SK-N-SH (cell line): ENCODE measurements at regions not wholly inside any gene's neighbourhood (a gene's known extent, or its start where the extent isn't known, plus 50 kb on each side); places are given as distances from the start of the nearest gene placed in this dataset.
"Not testable (repeated sequence)": the region's sequence is repeated elsewhere in the genome, so short reads cannot be mapped to it uniquely, and the experiment has no call there.

Experiments used
- CTCF ChIA-PET: fragments of 300-600, 350-600 bp; formaldehyde crosslinking; extraction: SDS; loops from one replicate; lab custom pipeline; 2021; lab: Yijun Ruan, JAX
- POLR2A ChIA-PET: fragments of 350-600 bp; sonication (Branson Sonifier 250); formaldehyde crosslinking; extraction: SDS; loops from one replicate; lab custom pipeline; 2020; ENCODE audit warnings: antibody characterized with exemption, inconsistent platforms; lab: Yijun Ruan, JAX
- DNase-seq: peaks from one replicate; pipeline ENCODE4 v3.0.0; 2012
- H2AFZ ChIP-seq: fragments of 200-600 bp; sonication (generic); 2 replicates; pipeline ENCODE4 v1.8.1; 2016; ENCODE audit warnings: antibody characterized with exemption, mild to moderate bottlenecking, low read depth
- H3F3A ChIP-seq: fragments of 200-600 bp; sonication (generic); replicated peaks from 2 replicates; pipeline ENCODE3; 2016; ENCODE audit warnings: antibody characterized with exemption, mild to moderate bottlenecking; ENCODE audit not compliant: insufficient read depth
- H3K27ac ChIP-seq, 2 experiments: fragments of 200-500 bp in 1 of 2; fragments of 200-600 bp in 1 of 2; sonication (Bioruptor generic) in 1 of 2; sonication (generic), shearing (Covaris generic) in 1 of 2; 2 replicates each; pipeline versions ENCODE4 v1.5.1 to v1.6.1; 2014 to 2016; ENCODE audit warnings: low read depth in 2 of 2, inconsistent platforms in 1 of 2, low read length in 1 of 2, mild to moderate bottlenecking in 1 of 2, mixed read lengths in 1 of 2
- H3K27me3 ChIP-seq: fragments of 200-600 bp; sonication (generic), shearing (Covaris generic); 2 replicates; pipeline ENCODE4 v1.6.1; 2016; ENCODE audit warnings: mixed run types; ENCODE audit not compliant: insufficient read depth
- H3K36me3 ChIP-seq, 2 experiments: fragments of 200-500 bp in 1 of 2; fragments of 200-600 bp in 1 of 2; sonication (Bioruptor generic) in 1 of 2; sonication (generic) in 1 of 2; replicated peaks in 1 of 2; 2 replicates each; pipeline versions ENCODE3 to v1.5.1; 2014 to 2016; ENCODE audit warnings: low read length in 1 of 2, mild to moderate bottlenecking in 1 of 2; ENCODE audit not compliant: insufficient read depth in 2 of 2, control insufficient read depth in 1 of 2
- H3K4me1 ChIP-seq, 2 experiments: fragments of 200-500 bp in 1 of 2; fragments of 200-600 bp in 1 of 2; sonication (Bioruptor generic) in 1 of 2; sonication (generic), shearing (Covaris generic) in 1 of 2; 2 replicates each; pipeline versions ENCODE4 v1.5.1 to v1.6.1; 2014 to 2016; ENCODE audit warnings: low read depth in 1 of 2, low read length in 1 of 2, mixed run types in 1 of 2; ENCODE audit not compliant: insufficient read depth in 2 of 2, control insufficient read depth in 1 of 2
- H3K4me2 ChIP-seq: fragments of 200-600 bp; sonication (generic), shearing (Covaris generic); 2 replicates; pipeline ENCODE4 v1.6.1; 2017; ENCODE audit warnings: mixed run types
- H3K4me3 ChIP-seq, 2 experiments: fragments of 200-500 bp in 1 of 2; fragments of 200-600 bp in 1 of 2; sonication (Bioruptor generic) in 1 of 2; sonication (generic), shearing (Covaris generic) in 1 of 2; 2 replicates each; pipeline versions ENCODE4 v1.5.1 to v1.8.1; 2014 to 2016; ENCODE audit warnings: low read depth in 2 of 2, inconsistent platforms in 1 of 2, low read length in 1 of 2, mild to moderate bottlenecking in 1 of 2, mixed read lengths in 1 of 2, moderate library complexity in 1 of 2
- H3K79me2 ChIP-seq: fragments of 200-600 bp; sonication (generic); 2 replicates; pipeline ENCODE4 v1.8.1; 2017; ENCODE audit warnings: mild to moderate bottlenecking; ENCODE audit not compliant: insufficient read depth
- H3K9ac ChIP-seq: fragments of 200-600 bp; sonication (generic); 2 replicates; pipeline ENCODE4 v1.6.1; 2017; ENCODE audit warnings: mixed run types
- H3K9me2 ChIP-seq: fragments of 200-600 bp; sonication (generic); 2 replicates; pipeline ENCODE4 v1.6.1; 2017; ENCODE audit warnings: mixed run types
- H3K9me3 ChIP-seq: fragments of 200-600 bp; sonication (generic); 2 replicates; pipeline ENCODE4 v1.6.1; 2017; ENCODE audit warnings: mixed run types, mild to moderate bottlenecking, moderate library complexity
- H4K20me1 ChIP-seq: fragments of 200-600 bp; sonication (generic); 2 replicates; pipeline ENCODE4 v1.6.1; 2017; ENCODE audit warnings: mild to moderate bottlenecking, mixed run types; ENCODE audit not compliant: insufficient read depth
- CHD2 ChIP-seq: fragments of 150-350 bp; IDR thresholded peaks from 2 replicates; pipeline ENCODE4 v1.6.1; 2018; ENCODE audit warnings: low read length; ENCODE audit not compliant: partially characterized antibody
- FOXJ3 ChIP-seq: sonication (generic); formaldehyde crosslinking; IDR thresholded peaks from 2 replicates; pipeline ENCODE4 v1.5.1; 2020; ENCODE audit warnings: mild to moderate bottlenecking, missing genetic modification reagents
- FOXM1 ChIP-seq: IDR thresholded peaks from 2 replicates; pipeline ENCODE4 v1.4.0; 2012; ENCODE audit warnings: low read depth, mild to moderate bottlenecking
- NRF1 ChIP-seq: IDR thresholded peaks from 2 replicates; pipeline ENCODE4 v1.6.1; 2012; ENCODE audit warnings: low read depth, mild to moderate bottlenecking, low read length
- RAD21 ChIP-seq: IDR thresholded peaks from 2 replicates; pipeline ENCODE4 v1.6.1; 2012; ENCODE audit warnings: mild to moderate bottlenecking, low read length
- RFX5 ChIP-seq: IDR thresholded peaks from 2 replicates; pipeline ENCODE4 v1.6.1; 2012; ENCODE audit warnings: mild to moderate bottlenecking, improper control_type of control experiment, low read length
- TCF12 ChIP-seq: IDR thresholded peaks from 2 replicates; pipeline ENCODE4 v1.4.0; 2012
- TEAD4 ChIP-seq: IDR thresholded peaks from 2 replicates; pipeline ENCODE4 v1.4.0; 2012; ENCODE audit warnings: mild to moderate bottlenecking, borderline replicate concordance; ENCODE audit not compliant: insufficient read depth
- WGBS: methylation state at CpG from one replicate; pipeline ENCODE4 v1.1.6; 2017; ENCODE audit warnings: low lambda C conversion rate; 5-methylcytosine and 5-hydroxymethylcytosine counted together
- TF ChIP-seq, protein P1 (sequence below): fragments of 150-350 bp; IDR thresholded peaks from 2 replicates; pipeline ENCODE4 v1.6.1; 2017; ENCODE audit warnings: antibody characterized with exemption, low read length, low read depth, borderline replicate concordance

DNA sequence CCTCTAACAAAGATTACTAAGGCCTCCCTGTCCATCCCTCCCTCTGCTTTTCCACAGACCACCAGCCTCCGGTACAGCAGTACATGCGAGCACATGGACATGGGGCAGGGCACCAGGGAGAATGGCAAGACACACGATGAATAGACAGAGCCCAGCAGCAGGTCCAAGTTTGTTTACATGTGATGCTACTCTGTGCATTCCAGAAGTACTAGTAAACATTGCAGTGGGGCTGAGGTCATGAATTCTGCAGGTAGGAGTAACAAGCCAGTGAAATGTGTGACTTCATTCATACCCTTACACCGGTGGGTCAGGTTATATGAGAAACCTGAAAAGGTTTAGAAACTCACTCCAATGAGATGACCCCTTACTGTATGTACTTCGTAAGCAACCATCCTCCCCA, 205.7 kb downstream of the BCL11A start:
- TF ChIP-seq, protein P1, sequence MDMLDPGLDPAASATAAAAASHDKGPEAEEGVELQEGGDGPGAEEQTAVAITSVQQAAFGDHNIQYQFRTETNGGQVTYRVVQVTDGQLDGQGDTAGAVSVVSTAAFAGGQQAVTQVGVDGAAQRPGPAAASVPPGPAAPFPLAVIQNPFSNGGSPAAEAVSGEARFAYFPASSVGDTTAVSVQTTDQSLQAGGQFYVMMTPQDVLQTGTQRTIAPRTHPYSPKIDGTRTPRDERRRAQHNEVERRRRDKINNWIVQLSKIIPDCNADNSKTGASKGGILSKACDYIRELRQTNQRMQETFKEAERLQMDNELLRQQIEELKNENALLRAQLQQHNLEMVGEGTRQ: no peak
- TF ChIP-seq NRF1 (no peak), RAD21 (no peak), FOXM1 (no peak), FOXJ3 (CRISPR knock-in tag) (no peak), TCF12 (no peak)
- POLR2A ChIA-PET: no interaction called here
- H3K27me3 ChIP-seq: no peaks in the 10 kb centered on the region; the same call in 1 of the 2 replicates
- no peak overlapping the region for H3K9ac ChIP-seq
- H3K9me3 ChIP-seq: no peaks in the 10 kb centered on the region
- no peak overlapping the region for H2AFZ ChIP-seq
- CTCF ChIA-PET: no interaction called here
- H3K27ac ChIP-seq: no peak overlapping the region
- H3K9me2 ChIP-seq: no peaks in the 10 kb centered on the region
- H4K20me1 ChIP-seq: no peaks in the 10 kb centered on the region
- 57% methylated on average over 5 of the region's 5 CpGs for WGBS
- no peaks in the 10 kb centered on the region for H3K79me2 ChIP-seq
- H3K4me3 ChIP-seq: no peak overlapping the region
- no peak overlapping the region for H3K4me2 ChIP-seq
- DNase-seq: no peak
- no peaks in the 10 kb centered on the region for H3F3A ChIP-seq
- no peaks in the 10 kb centered on the region for H3K36me3 ChIP-seq
- no peaks in the 10 kb centered on the region for H3K4me1 ChIP-seq

DNA sequence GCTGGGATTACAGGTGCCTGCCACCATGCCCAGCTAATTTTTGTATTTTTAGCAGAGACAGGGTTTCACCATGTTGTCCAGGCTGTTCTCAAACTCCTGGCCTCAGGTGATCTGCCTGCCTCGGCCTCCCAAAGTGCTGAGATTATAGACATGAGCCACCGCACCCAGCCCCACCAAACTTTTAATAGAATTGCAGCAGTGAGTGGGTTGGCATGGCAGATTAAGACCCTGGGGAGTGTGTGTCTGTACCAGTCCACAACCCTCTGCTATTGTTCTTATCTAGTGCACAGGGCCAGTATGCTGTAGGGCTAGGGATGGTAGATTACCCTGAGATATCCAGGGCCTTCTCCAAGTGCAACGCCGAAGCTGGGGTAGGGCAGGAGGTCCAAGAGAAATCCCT, 211.0 kb downstream of the BCL11A start:
- H3K9me2 ChIP-seq, H3K27me3 ChIP-seq, H3K36me3 ChIP-seq, H3K79me2 ChIP-seq, H3K4me3 ChIP-seq, H3K9ac ChIP-seq, H3K9me3 ChIP-seq, H3F3A ChIP-seq, H3K27ac ChIP-seq, CTCF ChIA-PET, POLR2A ChIA-PET, H4K20me1 ChIP-seq, H2AFZ ChIP-seq, DNase-seq, H3K4me2 ChIP-seq, H3K4me1 ChIP-seq: not testable (repeated sequence)
- WGBS: 63% methylated on average over 4 of the region's 4 CpGs

DNA sequence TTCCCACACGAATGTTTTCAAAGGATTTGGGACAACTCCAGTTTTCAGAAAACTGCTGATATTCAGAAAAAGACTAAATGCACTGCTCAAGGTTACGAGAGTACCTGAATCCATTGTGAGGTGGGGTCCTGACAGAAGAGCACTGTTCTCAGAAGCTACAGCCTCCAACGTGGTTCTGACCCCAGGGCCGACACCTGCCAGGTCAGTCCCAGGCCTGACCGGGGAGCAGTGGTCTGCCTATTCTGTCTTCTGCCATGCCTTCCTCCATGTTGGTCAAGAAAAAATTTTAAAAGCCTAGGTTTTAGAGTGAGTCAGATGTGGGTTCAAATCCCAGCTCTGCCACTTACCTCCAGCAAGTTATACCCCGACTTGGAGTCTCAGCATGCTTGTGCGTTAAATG, 212.3 kb downstream of the BCL11A start:
- Histone ChIP-seq H3K79me2 (no peaks in the 10 kb centered on the region), H3K4me1 (no peaks in the 10 kb centered on the region), H3K9me2 (no peaks in the 10 kb centered on the region), H3K27ac (no peak overlapping the region), H2AFZ (no peak overlapping the region), H4K20me1 (no peaks in the 10 kb centered on the region), H3F3A (no peaks in the 10 kb centered on the region), H3K4me3 (no peak overlapping the region), H3K9ac (no peak overlapping the region), H3K9me3 (no peaks in the 10 kb centered on the region), H3K27me3 (no peaks in the 10 kb centered on the region; the same call in 1 of the 2 replicates)
- CTCF ChIA-PET: interaction anchor here (1.1 kb wide), 2 partner anchors 11 to 15 kb away, joined by 3 read pairs; no protein-coding TSS in a partner anchor
- no peak for DNase-seq
- WGBS: 24% methylated on average over 7 of the region's 7 CpGs
- no peak for TF ChIP-seq CHD2
- TF ChIP-seq RFX5: no peak
- TF ChIP-seq NRF1: no peak
- TF ChIP-seq TEAD4: no peak
- TF ChIP-seq, all 33 proteins: peak for 0
- H3K4me2 ChIP-seq: no peak overlapping the region
- no peaks in the 10 kb centered on the region for H3K36me3 ChIP-seq
- POLR2A ChIA-PET: no interaction called here
